HCT116 (cell line): ENCODE measurements at regions not wholly inside any gene's neighbourhood (a gene's known extent, or its start where the extent isn't known, plus 50 kb on each side); places are given as distances from the start of the nearest gene placed in this dataset.

Experiments used
- ATAC-seq: fragments of 200-7000 bp; cut with Tn5 transposase; 2 replicates; pipeline ENCODE4 v1.9.1; 2020; ENCODE audit warnings: mild to moderate bottlenecking, moderate library complexity
- BruUV-seq: library from RNA; stranded (reverse); fragments of 400-500 nt; replicated peaks from 2 replicates; lab custom pipeline; 2021; lab: Mats Ljungman, UMichigan
- CTCF ChIA-PET: fragments of 300-600 bp; sonication (Branson Sonifier 250); formaldehyde crosslinking; loops from one replicate; lab custom pipeline; 2021; ENCODE audit warnings: antibody characterized with exemption; lab: Charles Lee
- POLR2A ChIA-PET: fragments of 300-600, 350-600 bp; sonication (Branson Sonifier 250); formaldehyde crosslinking; loops from one replicate; lab custom pipeline; 2021; ENCODE audit warnings: antibody characterized with exemption; lab: Charles Lee
- RAD21 ChIA-PET, 2 experiments: fragments of 300-600 bp; sonication (Branson Sonifier 250); formaldehyde crosslinking; loops; one replicate each; lab custom pipeline; 2023; ENCODE audit warnings: low total read pairs in 2 of 2; ENCODE audit not compliant: uncharacterized antibody in 2 of 2, unreplicated experiment in 2 of 2, low non-redundant PET in 1 of 2; lab: Charles Lee
- DNase-seq: peaks from one replicate; pipeline ENCODE4 v3.0.0-alpha.2; 2010; ENCODE audit warnings: low read depth, low spot score
- H2AFZ ChIP-seq: fragments of 200-600 bp; shearing (Covaris generic), sonication (generic); 2 replicates; pipeline ENCODE4 v1.6.1; 2017; ENCODE audit warnings: low read depth, mixed run types, mixed read lengths, antibody characterized with exemption, low read length; ENCODE audit not compliant: poor library complexity, severe bottlenecking
- H3K27ac ChIP-seq: 2 replicates; pipeline ENCODE4 v1.5.1; 2012; ENCODE audit warnings: low read depth, low read length
- H3K27me3 ChIP-seq: fragments of 200-600 bp; sonication (generic); 2 replicates; pipeline ENCODE4 v1.6.1; 2016; ENCODE audit warnings: mixed run types, low read length, mixed read lengths; ENCODE audit not compliant: insufficient read depth
- H3K36me3 ChIP-seq, 2 experiments: fragments of 200-500 bp in 1 of 2; fragments of 200-600 bp in 1 of 2; sonication (Bioruptor generic) in 1 of 2; sonication (generic) in 1 of 2; 2 replicates each; pipeline versions ENCODE4 v1.5.1 to v1.6.1; 2014 to 2016; ENCODE audit warnings: low read length in 2 of 2, inconsistent platforms in 1 of 2, mixed read lengths in 1 of 2, mixed run types in 1 of 2; ENCODE audit not compliant: insufficient read depth in 2 of 2, control insufficient read depth in 1 of 2
- H3K4me1 ChIP-seq, 2 experiments: fragments of 200-600 bp in 1 of 2; sonication (generic) in 1 of 2; 2 replicates each; pipeline versions ENCODE4 v1.5.1 to v1.6.1; 2012 to 2017; ENCODE audit warnings: low read length in 2 of 2, inconsistent platforms in 1 of 2, mild to moderate bottlenecking in 1 of 2, mixed read lengths in 1 of 2, mixed run types in 1 of 2, moderate library complexity in 1 of 2; ENCODE audit not compliant: insufficient read depth in 2 of 2, control insufficient read depth in 1 of 2
- H3K4me2 ChIP-seq: fragments of 200-600 bp; sonication (generic); 2 replicates; pipeline ENCODE4 v1.6.1; 2017; ENCODE audit warnings: mixed run types, low read length, mixed read lengths
- H3K4me3 ChIP-seq, 2 experiments: fragments of 200-600 bp in 1 of 2; sonication (generic) in 1 of 2; replicated peaks in 1 of 2; 2 replicates each; pipeline ENCODE4 v1.5.1; 2011 to 2016; ENCODE audit warnings: low read length in 2 of 2, control low read depth in 1 of 2, low read depth in 1 of 2, mild to moderate bottlenecking in 1 of 2, mixed read lengths in 1 of 2, mixed run types in 1 of 2
- H3K79me2 ChIP-seq: fragments of 200-600 bp; sonication (generic); 2 replicates; pipeline ENCODE4 v1.6.1; 2017; ENCODE audit warnings: mild to moderate bottlenecking, mixed run types, low read length, moderate library complexity, mixed read lengths; ENCODE audit not compliant: insufficient read depth
- H3K9ac ChIP-seq: fragments of 200-600 bp; sonication (generic); 2 replicates; pipeline ENCODE4 v1.6.1; 2016; ENCODE audit warnings: low read length, mixed read lengths
- H3K9me2 ChIP-seq: fragments of 200-600 bp; sonication (generic), shearing (Covaris generic); 2 replicates; pipeline ENCODE4 v1.6.1; 2017; ENCODE audit warnings: mixed run types, mild to moderate bottlenecking, moderate library complexity; ENCODE audit not compliant: insufficient read depth
- H3K9me3 ChIP-seq, 2 experiments: fragments of 200-500 bp in 1 of 2; fragments of 200-600 bp in 1 of 2; sonication (Bioruptor generic) in 1 of 2; sonication (generic) in 1 of 2; 2 replicates each; pipeline ENCODE4 v1.6.1; 2014 to 2017; ENCODE audit warnings: low read length in 2 of 2, mixed read lengths in 2 of 2, inconsistent platforms in 1 of 2, low read depth in 1 of 2, mild to moderate bottlenecking in 1 of 2, mixed run types in 1 of 2, moderate library complexity in 1 of 2; ENCODE audit not compliant: control insufficient read depth in 1 of 2, insufficient read depth in 1 of 2
- H4K20me1 ChIP-seq: fragments of 200-600 bp; sonication (generic), shearing (Covaris generic); 2 replicates; pipeline ENCODE4 v1.6.1; 2017; ENCODE audit warnings: mixed run types, mild to moderate bottlenecking, moderate library complexity; ENCODE audit not compliant: insufficient read depth
- CEBPB ChIP-seq: IDR thresholded peaks from 2 replicates; pipeline ENCODE4 v1.6.1; 2012; ENCODE audit warnings: low read depth
- SRF ChIP-seq: IDR thresholded peaks from 2 replicates; pipeline ENCODE4 v1.6.1; 2012; ENCODE audit warnings: low read depth
- YY1 ChIP-seq: IDR thresholded peaks from 2 replicates; pipeline ENCODE4 v1.6.1; 2011; ENCODE audit warnings: low read length, low read depth, moderate library complexity, mild to moderate bottlenecking; ENCODE audit not compliant: insufficient replicate concordance; ENCODE audit errors: extremely low read depth
- ZNF274 ChIP-seq: fragments of 200-500 bp; sonication (Bioruptor generic); IDR thresholded peaks from 2 replicates; pipeline ENCODE4 v1.6.1; 2014; ENCODE audit warnings: mild to moderate bottlenecking, low read depth, low read length, inconsistent platforms
- intact Hi-C: fragments of 100-400 bp; cut with micrococcal nuclease; formaldehyde crosslinking; loops from 2 replicates; pipeline ENCODE4 v1.10.0; 2022

GRCh38 chr20:63061771-63062100 is 55.0 kb upstream of the BHLHE23 start:
- Histone ChIP-seq H3K9me2 (no peaks in the 10 kb centered on the region), H3K79me2 (no peaks in the 10 kb centered on the region), H3K9ac (no peak overlapping the region), H4K20me1 (no peaks in the 10 kb centered on the region), H3K9me3 (no peaks in the 10 kb centered on the region; a peak in 1 of 4 replicates), H2AFZ (no peak overlapping the region), H3K27ac (no peak overlapping the region; the same call in 1 of the 2 replicates), H3K27me3 (peaks cover 8% of the 10 kb centered on the region; the same call in 1 of the 2 replicates), H3K36me3 (no peaks in the 10 kb centered on the region), H3K4me2 (no peak overlapping the region), H3K4me1 (no peaks in the 10 kb centered on the region), H3K4me3 (no peak overlapping the region)
- DNase-seq: no peak
- no TSS peak for BruUV-seq
- ChIA-PET CTCF (no interaction called here), POLR2A (no interaction called here), RAD21 (no interaction called here)
- intact Hi-C loops: no loop called here
- ATAC-seq: no peak
- no peak for TF ChIP-seq YY1

GRCh38 chr20:63061051-63061770 is 54.4 kb upstream of the BHLHE23 start:
- no peak overlapping the region for H3K4me3 ChIP-seq
- no peak for DNase-seq
- ChIA-PET RAD21 (no interaction called here), POLR2A (no interaction called here), CTCF (no interaction called here)
- H3K27me3 ChIP-seq: peaks cover 8% of the 10 kb centered on the region; the same call in 1 of the 2 replicates
- TF ChIP-seq ZNF274 (no peak), SRF (no peak), CEBPB (no peak)
- no peak overlapping the region for H2AFZ ChIP-seq
- 0 out of 4 replicates have a peak, but pooled peaks cover 0 to 2% of the 10 kb centered on the region in 2 experiments for H3K4me1 ChIP-seq
- intact Hi-C loops: no loop called here
- H3K9ac ChIP-seq: no peak overlapping the region
- no peak for ATAC-seq
- H3K79me2 ChIP-seq: no peaks in the 10 kb centered on the region
- H4K20me1 ChIP-seq: no peaks in the 10 kb centered on the region
- no TSS peak for BruUV-seq
- H3K9me3 ChIP-seq: no peaks in the 10 kb centered on the region; a peak in 1 of 4 replicates
- H3K9me2 ChIP-seq: no peaks in the 10 kb centered on the region
- H3K36me3 ChIP-seq: no peaks in the 10 kb centered on the region
- no peak overlapping the region for H3K4me2 ChIP-seq
- no peak overlapping the region; the same call in 1 of the 2 replicates for H3K27ac ChIP-seq
